Esophagus squamous epithelium (tissue), 5 donors: ENCODE measurements at regions not wholly inside any gene's neighbourhood (a gene's known extent, or its start where the extent isn't known, plus 50 kb on each side); places are given as distances from the start of the nearest gene placed in this dataset.

Experiments
- DNase-seq: peaks from one replicate; lab custom pipeline; 2025; lab: John Stamatoyannopoulos, UW
- H3K27ac ChIP-seq, 4 donors: fragments of 200-600 bp; sonication (generic); one replicate each; pipeline ENCODE4 v1.5.1; 2016 to 2019; ENCODE audit warnings: mild to moderate bottlenecking in 1 of 4
- H3K27me3 ChIP-seq, 4 donors: fragments of 200-600 bp; sonication (generic); 1 replicate in 3 of 4; 2 replicates in 1 of 4; pipeline versions ENCODE4 v1.5.1 to v1.6.0; 2017 to 2021; ENCODE audit warnings: antibody characterized with exemption in 1 of 4
- H3K36me3 ChIP-seq, 3 donors: fragments of 200-600 bp; sonication (generic); one replicate each; pipeline ENCODE4 v1.5.1; 2016 to 2019
- H3K4me1 ChIP-seq, 3 donors: fragments of 200-600 bp; sonication (generic); one replicate each; pipeline ENCODE4 v1.5.1; 2017 to 2019
- H3K4me3 ChIP-seq, 4 donors: fragments of 200-600 bp; sonication (generic); 1 replicate in 3 of 4; 2 replicates in 1 of 4; pipeline ENCODE4 v1.5.1; 2016 to 2019; ENCODE audit warnings: mild to moderate bottlenecking in 2 of 4, moderate library complexity in 1 of 4
- H3K9me3 ChIP-seq, 3 donors: fragments of 200-600 bp; sonication (generic); one replicate each; pipeline ENCODE4 v1.5.1; 2016 to 2019
- CTCF ChIP-seq, 6 experiments: fragments of 450-650 bp in 4 of 6; fragments of 200-600 bp in 2 of 6; sonication (generic) in 2 of 6; IDR thresholded peaks; one replicate each; pipeline ENCODE4 v1.5.1; 2016 to 2019; ENCODE audit warnings: antibody characterized with exemption in 6 of 6, mild to moderate bottlenecking in 4 of 6, moderate library complexity in 4 of 6
- POLR2A ChIP-seq, 4 donors: fragments of 450-650 bp; IDR thresholded peaks; one replicate each; pipeline ENCODE4 v1.6.1; 2017; ENCODE audit warnings: antibody characterized with exemption in 4 of 4, mild to moderate bottlenecking in 4 of 4, moderate library complexity in 3 of 4
- WGBS, 2 donors: methylation state at CpG; one replicate each; pipeline ENCODE4 v1.1.5; 2018; 5-methylcytosine and 5-hydroxymethylcytosine counted together
- intact Hi-C: fragments of 100-400 bp; cut with DNase I; formaldehyde crosslinking; loops from one replicate; pipeline ENCODE4 v1.15.0; 2022
- donor health status: DM: yes; HTN: yes; CAD: no.

- no peaks in the 10 kb centered on the region for H3K36me3 ChIP-seq
- no peak for DNase-seq
- TF ChIP-seq CTCF (IDR thresholded peaks at IDR 0.05) (no peak), POLR2A (IDR thresholded peaks at IDR 0.05) (no peak)
- H3K4me3 ChIP-seq = no peak overlapping the region
- no peaks in the 10 kb centered on the region for H3K4me1 ChIP-seq
- H3K9me3 ChIP-seq = no peaks in the 10 kb centered on the region
- peaks cover 0 to 5% (median 0%) of the 10 kb centered on the region in 4 donors for H3K27me3 ChIP-seq
- H3K27ac ChIP-seq = no peak overlapping the region
- intact Hi-C loops = no loop called here
- 29 to 40% methylated on average over 1 of the region's 1 CpG for WGBS, 2 donors
Observed at GRCh38 chr2:67725731-67726130, 328.6 kb downstream of the ETAA1 start.

GRCh38 chr2:67726416-67726815, 329.3 kb downstream of the ETAA1 start:
- no peak for DNase-seq
- H3K36me3 ChIP-seq = no peaks in the 10 kb centered on the region
- no peaks in the 10 kb centered on the region for H3K4me1 ChIP-seq
- no peak overlapping the region for H3K4me3 ChIP-seq
- peaks cover 0 to 5% (median 0%) of the 10 kb centered on the region in 4 donors for H3K27me3 ChIP-seq
- H3K9me3 ChIP-seq = no peaks in the 10 kb centered on the region
- 46 to 76% methylated on average over 4 of the region's 4 CpGs for WGBS, 2 donors
- TF ChIP-seq POLR2A (IDR thresholded peaks at IDR 0.05) (no peak), CTCF (IDR thresholded peaks at IDR 0.05) (no peak)
- intact Hi-C loops = no loop called here
- H3K27ac ChIP-seq = no peak overlapping the region

DNA sequence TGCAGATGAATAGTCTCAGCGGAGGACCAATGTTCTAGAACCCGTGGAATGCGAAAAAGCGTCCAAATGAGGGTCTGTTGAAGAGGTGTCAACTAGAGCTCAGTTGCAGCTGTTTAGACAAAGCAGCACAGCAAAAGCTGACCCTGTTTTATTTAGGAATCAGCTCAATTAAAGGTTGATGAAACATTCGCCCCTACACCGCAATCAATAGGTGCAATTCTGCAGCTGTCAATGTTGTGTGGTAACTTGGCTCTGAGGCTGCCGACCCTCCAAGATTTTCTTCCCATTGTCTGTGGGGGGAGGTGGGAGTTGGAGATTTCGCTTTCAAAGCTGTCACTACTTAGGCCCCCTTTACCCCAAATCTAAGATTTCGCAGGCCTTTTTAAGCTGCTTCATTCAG, 330.0 kb downstream of the ETAA1 start:
- 85 to 88% methylated on average over 9 of the region's 9 CpGs for WGBS, 2 donors
- Histone ChIP-seq H3K36me3 (no peaks in the 10 kb centered on the region), H3K27ac (no peak overlapping the region), H3K4me1 (no peaks in the 10 kb centered on the region), H3K27me3 (peaks cover 0 to 5% (median 0%) of the 10 kb centered on the region in 4 donors), H3K4me3 (no peak overlapping the region), H3K9me3 (no peaks in the 10 kb centered on the region)
- intact Hi-C loops = no loop called here
- TF ChIP-seq POLR2A (IDR thresholded peaks at IDR 0.05) (no peak), CTCF (IDR thresholded peaks at IDR 0.05) (no peak)
- DNase-seq = no peak

- WGBS, 2 donors = 46 to 71% methylated on average over 4 of the region's 4 CpGs
- Histone ChIP-seq H3K9me3 (no peaks in the 10 kb centered on the region), H3K27me3 (peaks cover 0 to 5% (median 0%) of the 10 kb centered on the region in 4 donors), H3K4me3 (no peak overlapping the region), H3K4me1 (no peaks in the 10 kb centered on the region), H3K36me3 (no peaks in the 10 kb centered on the region), H3K27ac (no peak overlapping the region)
- intact Hi-C loops = no loop called here
- no peak for TF ChIP-seq POLR2A (IDR thresholded peaks at IDR 0.05)
- TF ChIP-seq CTCF (IDR thresholded peaks at IDR 0.05) = no peak
- no peak for DNase-seq
Observed at GRCh38 chr2:67727623-67728022, 330.5 kb downstream of the ETAA1 start.

DNA sequence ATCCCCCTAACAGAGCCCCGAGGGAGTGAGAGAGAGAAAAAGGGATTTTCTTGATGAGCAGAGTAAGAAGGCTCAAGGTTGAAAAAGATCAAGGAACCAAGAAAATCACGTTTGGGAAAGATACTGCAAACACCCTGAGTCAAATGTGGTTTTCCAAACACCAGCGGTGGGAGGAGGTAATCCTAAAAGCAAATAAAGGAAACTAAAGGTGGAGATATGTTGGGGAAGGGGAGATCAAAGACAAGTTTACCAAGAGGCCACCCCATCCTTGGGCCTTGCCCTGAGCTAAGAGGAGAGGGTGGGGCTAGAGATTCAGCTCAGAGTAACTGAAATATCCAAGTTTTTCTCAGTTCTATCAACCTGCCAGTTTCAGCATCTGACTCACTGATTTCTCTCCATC, 332.3 kb downstream of the ETAA1 start:
- Histone ChIP-seq H3K27ac (no peak overlapping the region), H3K9me3 (no peaks in the 10 kb centered on the region), H3K4me3 (no peak overlapping the region), H3K36me3 (no peaks in the 10 kb centered on the region), H3K4me1 (no peaks in the 10 kb centered on the region), H3K27me3 (peaks cover 0 to 5% (median 0%) of the 10 kb centered on the region in 4 donors)
- 43 to 54% methylated on average over 3 of the region's 3 CpGs for WGBS, 2 donors
- DNase-seq = no peak
- intact Hi-C loops = no loop called here
- TF ChIP-seq CTCF (IDR thresholded peaks at IDR 0.05) (no peak), POLR2A (IDR thresholded peaks at IDR 0.05) (no peak)
